ENCODE measurements at regions not wholly inside any gene's neighbourhood (a gene's known extent, or its start where the extent isn't known, plus 50 kb on each side); places are given as distances from the start of the nearest gene placed in this dataset.

- DNase-seq (ENCODE audit: low spot score in 2 of 2) (no peak), ATAC-seq (no peak)
- no peak overlapping the region for H3K27ac Mint-ChIP-seq
- peaks cover 0 to 1% of the 10 kb centered on the region in 2 donors for H3K36me3 Mint-ChIP-seq
- peaks cover 10 to 16% of the 10 kb centered on the region in 2 donors for H3K9me3 Mint-ChIP-seq
These were observed 877.8 kb upstream of the ADGRL2 start for GRCh38 chr1:80922906-80923305.

- DNase-seq (ENCODE audit: low spot score in 2 of 2) (no peak), ATAC-seq (no peak)
- H3K9me3 Mint-ChIP-seq, result peaks cover 0 to 4% of the 10 kb centered on the region in 2 donors
- H3K27ac Mint-ChIP-seq, result no peak overlapping the region
- no peaks in the 10 kb centered on the region for H3K36me3 Mint-ChIP-seq
These were observed 881.3 kb upstream of the ADGRL2 start for GRCh38 chr1:80919426-80919825.

- ATAC-seq (no peak), DNase-seq (ENCODE audit: low spot score in 2 of 2) (no peak)
- Mint-ChIP-seq H3K27ac (no peak overlapping the region), H3K36me3 (no peaks in the 10 kb centered on the region), H3K9me3 (peaks cover 0 to 9% of the 10 kb centered on the region in 2 donors)
These were observed 882.4 kb upstream of the ADGRL2 start for GRCh38 chr1:80918380-80918779.

- ATAC-seq (no peak), DNase-seq (ENCODE audit: low spot score in 2 of 2) (no peak)
- Mint-ChIP-seq H3K27ac (no peak overlapping the region), H3K36me3 (no peaks in the 10 kb centered on the region), H3K9me3 (peaks cover 0 to 9% of the 10 kb centered on the region in 2 donors)
These were observed 882.9 kb upstream of the ADGRL2 start for GRCh38 chr1:80917826-80918225.

- DNase-seq (ENCODE audit: low spot score in 2 of 2) (no peak), ATAC-seq (no peak)
- Mint-ChIP-seq H3K9me3 (peaks cover 0 to 9% of the 10 kb centered on the region in 2 donors), H3K36me3 (no peaks in the 10 kb centered on the region), H3K27ac (no peak overlapping the region)
These were observed 883.5 kb upstream of the ADGRL2 start for GRCh38 chr1:80917225-80917624.

GRCh38 chr1:80915491-80915890 lies 885.2 kb upstream of the ADGRL2 start:
- H3K9me3 Mint-ChIP-seq, result peaks cover 0 to 13% of the 10 kb centered on the region in 2 donors
- no peaks in the 10 kb centered on the region for H3K36me3 Mint-ChIP-seq
- no peak overlapping the region for H3K27ac Mint-ChIP-seq
- ATAC-seq, result no peak
- DNase-seq (ENCODE audit: low spot score in 2 of 2), result no peak

GRCh38 chr1:80910426-80910825 lies 890.3 kb upstream of the ADGRL2 start:
- Mint-ChIP-seq H3K27ac (no peak overlapping the region), H3K36me3 (no peaks in the 10 kb centered on the region), H3K9me3 (peaks cover 4 to 12% of the 10 kb centered on the region in 2 donors)
- DNase-seq (ENCODE audit: low spot score in 2 of 2) (no peak), ATAC-seq (no peak)

- DNase-seq (ENCODE audit: low spot score in 2 of 2), result no peak
- peaks cover 4 to 10% of the 10 kb centered on the region in 2 donors for H3K9me3 Mint-ChIP-seq
- no peaks in the 10 kb centered on the region for H3K36me3 Mint-ChIP-seq
- ATAC-seq, result no peak
- no peak overlapping the region for H3K27ac Mint-ChIP-seq
These were observed 891.5 kb upstream of the ADGRL2 start for GRCh38 chr1:80909172-80909784.

GRCh38 chr1:80896781-80897356 lies 903.9 kb upstream of the ADGRL2 start:
- no peak for ATAC-seq
- DNase-seq (ENCODE audit: low spot score in 2 of 2), result no peak
- H3K9me3 Mint-ChIP-seq, result peaks cover 9% of the 10 kb centered on the region in 2 donors
- H3K27ac Mint-ChIP-seq, result no peak overlapping the region
- no peaks in the 10 kb centered on the region for H3K36me3 Mint-ChIP-seq

GRCh38 chr1:80894921-80895320 lies 905.8 kb upstream of the ADGRL2 start:
- ATAC-seq, result no peak
- Mint-ChIP-seq H3K36me3 (no peaks in the 10 kb centered on the region), H3K9me3 (peaks cover 3 to 13% of the 10 kb centered on the region in 2 donors), H3K27ac (no peak overlapping the region)
- DNase-seq (ENCODE audit: low spot score in 2 of 2), result no peak

- ATAC-seq, result no peak
- peaks cover 3 to 13% of the 10 kb centered on the region in 2 donors for H3K9me3 Mint-ChIP-seq
These were observed 907.6 kb upstream of the ADGRL2 start for GRCh38 chr1:80893115-80893514.

GRCh38 chr1:80892539-80892938 lies 908.2 kb upstream of the ADGRL2 start:
- ATAC-seq, result no peak
- H3K36me3 Mint-ChIP-seq, result no peaks in the 10 kb centered on the region
- H3K27ac Mint-ChIP-seq, result no peak overlapping the region
- DNase-seq (ENCODE audit: low spot score in 2 of 2), result no peak
- peaks cover 3 to 13% of the 10 kb centered on the region in 2 donors for H3K9me3 Mint-ChIP-seq

More at GRCh38 chr1:80893115-80893514, 907.6 kb upstream of the ADGRL2 start:
- no peak for DNase-seq (ENCODE audit: low spot score in 2 of 2)
- Mint-ChIP-seq H3K27ac (no peak overlapping the region), H3K36me3 (no peaks in the 10 kb centered on the region)

- ATAC-seq, result no peak
- peaks cover 3 to 13% of the 10 kb centered on the region in 2 donors for H3K9me3 Mint-ChIP-seq
- H3K27ac Mint-ChIP-seq, result no peak overlapping the region
- DNase-seq (ENCODE audit: low spot score in 2 of 2), result no peak
- no peaks in the 10 kb centered on the region for H3K36me3 Mint-ChIP-seq
These were observed 908.9 kb upstream of the ADGRL2 start for GRCh38 chr1:80891871-80892270.

GRCh38 chr1:80882553-80882952 lies 918.2 kb upstream of the ADGRL2 start:
- peaks cover 7 to 8% of the 10 kb centered on the region in 2 donors for H3K9me3 Mint-ChIP-seq
- H3K36me3 Mint-ChIP-seq, result no peaks in the 10 kb centered on the region
- ATAC-seq, result no peak
- H3K27ac Mint-ChIP-seq, result no peak overlapping the region
- no peak for DNase-seq (ENCODE audit: low spot score in 2 of 2)

GRCh38 chr1:80878343-80878742 lies 922.4 kb upstream of the ADGRL2 start:
- Mint-ChIP-seq H3K9me3 (peaks cover 7 to 8% of the 10 kb centered on the region in 2 donors), H3K27ac (no peak overlapping the region), H3K36me3 (no peaks in the 10 kb centered on the region)
- ATAC-seq, result no peak
- DNase-seq (ENCODE audit: low spot score in 2 of 2), result no peak

GRCh38 chr1:80876035-80876434 lies 924.7 kb upstream of the ADGRL2 start:
- Mint-ChIP-seq H3K9me3 (peaks cover 7 to 8% of the 10 kb centered on the region in 2 donors), H3K36me3 (no peaks in the 10 kb centered on the region), H3K27ac (no peak overlapping the region)
- ATAC-seq (no peak), DNase-seq (ENCODE audit: low spot score in 2 of 2) (no peak)

GRCh38 chr1:80869299-80869698 lies 931.4 kb upstream of the ADGRL2 start:
- no peaks in the 10 kb centered on the region for H3K36me3 Mint-ChIP-seq
- ATAC-seq, result no peak
- H3K27ac Mint-ChIP-seq, result no peak overlapping the region
- peaks cover 0 to 6% of the 10 kb centered on the region in 2 donors for H3K9me3 Mint-ChIP-seq
- no peak for DNase-seq (ENCODE audit: low spot score in 2 of 2)

- ATAC-seq (no peak), DNase-seq (ENCODE audit: low spot score in 2 of 2) (peak in 1 of 2 donors; percentile 45)
- H3K9me3 Mint-ChIP-seq, result peaks cover 0 to 8% of the 10 kb centered on the region in 2 donors
- H3K27ac Mint-ChIP-seq, result no peak overlapping the region
- no peaks in the 10 kb centered on the region for H3K36me3 Mint-ChIP-seq
These were observed 952.8 kb upstream of the ADGRL2 start for GRCh38 chr1:80847904-80848303.

All from activated naive CD4-positive, alpha-beta T cell treated with anti-CD3 and anti-CD28 coated beads, Interleukin-2, amount 50 U/mL, for 72 hours (primary cell).